Progenitor cell of endocrine pancreas (in vitro differentiated cells): ENCODE measurements at regions not wholly inside any gene's neighbourhood (a gene's known extent, or its start where the extent isn't known, plus 50 kb on each side); places are given as distances from the start of the nearest gene placed in this dataset.
A peak's percentile ranks its signal among the peaks of the same experiment; 100 is the strongest.
"Not testable (repeated sequence)": the region's sequence is repeated elsewhere in the genome, so short reads cannot be mapped to it uniquely, and the experiment has no call there.

Source experiments
- DNase-seq: peaks from one replicate; pipeline ENCODE4 v3.0.0; 2021; ENCODE audit warnings: low spot score; ENCODE audit not compliant: unreplicated experiment
- H3K27ac Mint-ChIP-seq: 2 replicates; pipeline ENCODE4 v1.8.0; 2021; ENCODE audit warnings: mild to moderate bottlenecking, moderate library complexity, mixed read lengths
- H3K27me3 Mint-ChIP-seq: 2 replicates; pipeline ENCODE4 v1.8.0; 2021; ENCODE audit warnings: mixed read lengths
- H3K36me3 Mint-ChIP-seq: 2 replicates; pipeline ENCODE4 v1.8.0; 2022; ENCODE audit warnings: mixed read lengths; ENCODE audit not compliant: insufficient read depth
- H3K4me1 Mint-ChIP-seq: 2 replicates; pipeline ENCODE4 v1.8.0; 2021; ENCODE audit warnings: low read depth, mixed read lengths
- H3K4me3 Mint-ChIP-seq: 2 replicates; pipeline ENCODE4 v1.8.0; 2021; ENCODE audit warnings: low read depth, mild to moderate bottlenecking, moderate library complexity, mixed read lengths
- H3K9me3 Mint-ChIP-seq: 2 replicates; pipeline ENCODE4 v1.8.0; 2021; ENCODE audit warnings: low read depth, mixed read lengths
- CTCF ChIP-seq: fragments of 200-600 bp; sonication (generic); IDR thresholded peaks from one replicate; pipeline ENCODE4 v1.5.0; 2021; ENCODE audit warnings: antibody characterized with exemption, mild to moderate bottlenecking; ENCODE audit not compliant: unreplicated experiment

- DNase-seq = no peak
- TF ChIP-seq CTCF = no peak
- no peaks in the 10 kb centered on the region for H3K36me3 Mint-ChIP-seq
- peaks cover 11% of the 10 kb centered on the region for H3K9me3 Mint-ChIP-seq
- peaks cover 9% of the 10 kb centered on the region for H3K4me1 Mint-ChIP-seq
- H3K4me3 Mint-ChIP-seq = no peak overlapping the region
- H3K27me3 Mint-ChIP-seq = no peaks in the 10 kb centered on the region
- H3K27ac Mint-ChIP-seq = no peak overlapping the region
Measured at GRCh38 chr3:35900079-35900478, 260.8 kb downstream of the ARPP21 start.

- peak; percentile 48 for DNase-seq
- no peak overlapping the region for H3K27ac Mint-ChIP-seq
- H3K27me3 Mint-ChIP-seq = no peaks in the 10 kb centered on the region
- H3K4me1 Mint-ChIP-seq = no peaks in the 10 kb centered on the region
- no peaks in the 10 kb centered on the region for H3K36me3 Mint-ChIP-seq
- peaks cover 6% of the 10 kb centered on the region for H3K9me3 Mint-ChIP-seq
- TF ChIP-seq CTCF = peak; percentile 88
- H3K4me3 Mint-ChIP-seq = no peak overlapping the region
Measured at GRCh38 chr3:35908366-35909232, 269.3 kb downstream of the ARPP21 start.

- Mint-ChIP-seq H3K4me3 (no peak overlapping the region), H3K36me3 (peaks cover 2% of the 10 kb centered on the region), H3K4me1 (no peaks in the 10 kb centered on the region), H3K27me3 (no peaks in the 10 kb centered on the region), H3K27ac (no peak overlapping the region), H3K9me3 (peaks cover 17% of the 10 kb centered on the region)
- TF ChIP-seq CTCF = no peak
- no peak for DNase-seq
Measured at GRCh38 chr3:35919160-35919559, 279.8 kb downstream of the ARPP21 start.

GRCh38 chr3:35921718-35922117 is 282.4 kb downstream of the ARPP21 start:
- TF ChIP-seq CTCF = no peak
- Mint-ChIP-seq H3K9me3 (peaks cover 20% of the 10 kb centered on the region), H3K36me3 (peaks cover 4% of the 10 kb centered on the region), H3K27ac (no peak overlapping the region), H3K4me1 (no peaks in the 10 kb centered on the region), H3K4me3 (no peak overlapping the region), H3K27me3 (no peaks in the 10 kb centered on the region)
- no peak for DNase-seq

- not testable (repeated sequence) for H3K4me3 Mint-ChIP-seq, DNase-seq, H3K4me1 Mint-ChIP-seq, H3K36me3 Mint-ChIP-seq, H3K27me3 Mint-ChIP-seq, H3K27ac Mint-ChIP-seq
- TF ChIP-seq CTCF = peak; percentile 45
- peaks cover 19% of the 10 kb centered on the region for H3K9me3 Mint-ChIP-seq
Measured at GRCh38 chr3:35924070-35924469, 284.7 kb downstream of the ARPP21 start.
